Breast epithelium (tissue), 3 donors: ENCODE measurements at regions not wholly inside any gene's neighbourhood (a gene's known extent, or its start where the extent isn't known, plus 50 kb on each side); places are given as distances from the start of the nearest gene placed in this dataset.

Experiments
- POLR2A ChIP-seq: fragments of 450-650 bp; IDR thresholded peaks from one replicate; pipeline ENCODE4 v1.6.1; 2016; ENCODE audit warnings: antibody characterized with exemption, mild to moderate bottlenecking, moderate library complexity
- POLR2AphosphoS5 ChIP-seq, 3 donors: sonication (generic); formaldehyde crosslinking; IDR thresholded peaks; one replicate each; pipeline ENCODE4 v1.6.1; 2017; ENCODE audit warnings: antibody characterized with exemption in 3 of 3
- TF ChIP-seq, protein P1 (sequence below), 3 donors: fragments of 450-650 bp; IDR thresholded peaks; one replicate each; pipeline ENCODE4 v1.5.1; 2016 to 2017; ENCODE audit warnings: antibody characterized with exemption in 3 of 3, mild to moderate bottlenecking in 3 of 3, moderate library complexity in 3 of 3

DNA sequence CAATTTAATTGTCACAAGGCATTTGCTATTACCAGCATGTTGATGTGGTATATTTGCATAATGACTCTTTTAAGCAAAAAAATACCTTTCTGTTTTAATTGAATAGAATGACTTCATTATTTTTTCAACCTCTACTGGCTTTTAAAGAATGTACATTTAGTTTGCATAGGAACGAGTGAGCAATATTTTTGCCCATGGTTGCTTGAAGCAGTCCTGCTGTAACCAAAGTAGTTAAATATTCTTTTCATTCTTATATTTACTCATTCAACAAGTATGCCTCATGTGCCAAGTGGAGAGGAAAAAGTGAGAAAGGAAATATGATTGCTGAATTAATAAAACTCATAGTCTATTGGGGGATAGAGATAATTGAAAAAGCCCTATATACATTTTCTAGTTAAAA, 184.7 kb downstream of the DSEL start:
- TF ChIP-seq, protein P1, sequence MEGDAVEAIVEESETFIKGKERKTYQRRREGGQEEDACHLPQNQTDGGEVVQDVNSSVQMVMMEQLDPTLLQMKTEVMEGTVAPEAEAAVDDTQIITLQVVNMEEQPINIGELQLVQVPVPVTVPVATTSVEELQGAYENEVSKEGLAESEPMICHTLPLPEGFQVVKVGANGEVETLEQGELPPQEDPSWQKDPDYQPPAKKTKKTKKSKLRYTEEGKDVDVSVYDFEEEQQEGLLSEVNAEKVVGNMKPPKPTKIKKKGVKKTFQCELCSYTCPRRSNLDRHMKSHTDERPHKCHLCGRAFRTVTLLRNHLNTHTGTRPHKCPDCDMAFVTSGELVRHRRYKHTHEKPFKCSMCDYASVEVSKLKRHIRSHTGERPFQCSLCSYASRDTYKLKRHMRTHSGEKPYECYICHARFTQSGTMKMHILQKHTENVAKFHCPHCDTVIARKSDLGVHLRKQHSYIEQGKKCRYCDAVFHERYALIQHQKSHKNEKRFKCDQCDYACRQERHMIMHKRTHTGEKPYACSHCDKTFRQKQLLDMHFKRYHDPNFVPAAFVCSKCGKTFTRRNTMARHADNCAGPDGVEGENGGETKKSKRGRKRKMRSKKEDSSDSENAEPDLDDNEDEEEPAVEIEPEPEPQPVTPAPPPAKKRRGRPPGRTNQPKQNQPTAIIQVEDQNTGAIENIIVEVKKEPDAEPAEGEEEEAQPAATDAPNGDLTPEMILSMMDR (IDR thresholded peaks at IDR 0.05) = no peak
- TF ChIP-seq POLR2A = no peak
- no peak for TF ChIP-seq POLR2AphosphoS5 (IDR thresholded peaks at IDR 0.05)
